Temporal lobe (tissue), 1 donor: ENCODE measurements at regions not wholly inside any gene's neighbourhood (a gene's known extent, or its start where the extent isn't known, plus 50 kb on each side); places are given as distances from the start of the nearest gene placed in this dataset. TPM values are rescaled to one million over a fixed set of nuclear protein-coding genes. Genes with fewer than 3 reads are reported as not detected.

Experiments used
- small RNA-seq: library from RNA; depleted of rRNA; stranded (forward); fragments of <200 nt; gene quantifications from one replicate; pipeline ENCODE3, GENCODE V24; 2014; ENCODE audit warnings: low replicate concordance

Small RNAs in the stretch of these regions (small RNA-seq; reads per million reads assigned to genes)
- gene AC034229.5, result not detected
- gene AC034229.6, result not detected
- gene AC091905.3, result not detected
- not detected for gene AC091905.4
- gene RNA5SP177, result not detected
